ENCODE measurements at regions not wholly inside any gene's neighbourhood (a gene's known extent, or its start where the extent isn't known, plus 50 kb on each side); places are given as distances from the start of the nearest gene placed in this dataset.

DNA sequence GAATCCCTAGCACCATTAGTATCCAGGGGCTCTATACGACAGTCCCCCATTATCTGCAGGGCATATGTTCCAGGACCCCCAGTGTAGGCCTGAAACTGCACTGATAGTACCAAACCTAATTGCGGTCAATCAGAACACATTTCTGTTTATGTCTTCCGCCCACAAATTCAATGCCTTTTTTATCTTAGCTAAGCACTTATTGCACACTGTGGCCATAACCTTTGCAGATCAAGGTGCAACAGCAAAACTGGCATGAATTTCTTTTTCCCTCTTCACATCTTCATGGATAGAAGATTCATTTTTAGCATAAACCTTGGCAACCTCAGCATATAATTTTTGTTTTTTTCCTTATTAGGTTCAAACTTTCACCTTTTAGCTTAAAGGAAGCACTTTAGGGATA lies 361.1 kb downstream of the DEPDC1B start:
- no peaks in the 10 kb centered on the region for H3K27me3 Mint-ChIP-seq
- Histone ChIP-seq H3K36me3 (replicated peaks in 1 of 2; ENCODE audit: control extremely low read depth in 1 of 2, control insufficient read depth in 1 of 2, extremely low read depth in 1 of 2, insufficient read depth in 2 of 2, low read length in 1 of 2) (no peaks in the 10 kb centered on the region), H4K20me1 (ENCODE audit: control insufficient read depth, insufficient read depth, low read length, poor library complexity, severe bottlenecking) (no peaks in the 10 kb centered on the region), H3K27me3 (replicated peaks in 1 of 4; ENCODE audit: control extremely low read depth in 1 of 4, control insufficient read depth in 3 of 4, insufficient read depth in 4 of 4, low read length in 3 of 4) (no peaks in the 10 kb centered on the region), H2AFZ (ENCODE audit: insufficient read depth, low read depth, low read length, poor library complexity, severe bottlenecking) (no peak overlapping the region), H3K4me3 (ENCODE audit: control extremely low read depth in 1 of 5, extremely low read depth in 1 of 5, insufficient read depth in 1 of 5, low read depth in 2 of 5, low read length in 4 of 5) (no peak overlapping the region), H3K9me3 (ENCODE audit: control extremely low read depth in 1 of 3, control insufficient read depth in 2 of 3, insufficient read depth in 1 of 3, low read length in 2 of 3) (no peaks in the 10 kb centered on the region), H3K9ac (ENCODE audit: low read length) (no peak overlapping the region), H3K4me1 (ENCODE audit: control insufficient read depth in 2 of 2, insufficient read depth in 2 of 2, low read length in 2 of 2) (peaks cover 3 to 4% of the 10 kb centered on the region in 2 donors), H3K79me2 (ENCODE audit: control insufficient read depth, insufficient read depth, low read length) (no peaks in the 10 kb centered on the region), H3K4me2 (replicated peaks; ENCODE audit: low read depth, low read length, poor library complexity, severe bottlenecking) (no peak overlapping the region), H3K27ac (ENCODE audit: low read length in 2 of 2) (no peak overlapping the region)
- H3K27ac Mint-ChIP-seq, result no peak overlapping the region
- CTCF ChIA-PET, result no interaction called here
- no peak overlapping the region for H3K4me3 Mint-ChIP-seq
- DNase-seq (no peak), ATAC-seq (ENCODE audit: low read depth) (no peak)
- 97% methylated on average over 3 of the region's 3 CpGs for WGBS (ENCODE audit: insufficient coverage)
- intact Hi-C loops (cut with micrococcal nuclease), result no loop called here
- H3K4me1 Mint-ChIP-seq, result peaks cover 10% of the 10 kb centered on the region
- TF ChIP-seq EZH2 (IDR thresholded peaks at IDR 0.05; ENCODE audit: borderline replicate concordance, insufficient read depth, low read depth, low read length, poor library complexity, severe bottlenecking), result no peak
- TF ChIP-seq, protein P1, sequence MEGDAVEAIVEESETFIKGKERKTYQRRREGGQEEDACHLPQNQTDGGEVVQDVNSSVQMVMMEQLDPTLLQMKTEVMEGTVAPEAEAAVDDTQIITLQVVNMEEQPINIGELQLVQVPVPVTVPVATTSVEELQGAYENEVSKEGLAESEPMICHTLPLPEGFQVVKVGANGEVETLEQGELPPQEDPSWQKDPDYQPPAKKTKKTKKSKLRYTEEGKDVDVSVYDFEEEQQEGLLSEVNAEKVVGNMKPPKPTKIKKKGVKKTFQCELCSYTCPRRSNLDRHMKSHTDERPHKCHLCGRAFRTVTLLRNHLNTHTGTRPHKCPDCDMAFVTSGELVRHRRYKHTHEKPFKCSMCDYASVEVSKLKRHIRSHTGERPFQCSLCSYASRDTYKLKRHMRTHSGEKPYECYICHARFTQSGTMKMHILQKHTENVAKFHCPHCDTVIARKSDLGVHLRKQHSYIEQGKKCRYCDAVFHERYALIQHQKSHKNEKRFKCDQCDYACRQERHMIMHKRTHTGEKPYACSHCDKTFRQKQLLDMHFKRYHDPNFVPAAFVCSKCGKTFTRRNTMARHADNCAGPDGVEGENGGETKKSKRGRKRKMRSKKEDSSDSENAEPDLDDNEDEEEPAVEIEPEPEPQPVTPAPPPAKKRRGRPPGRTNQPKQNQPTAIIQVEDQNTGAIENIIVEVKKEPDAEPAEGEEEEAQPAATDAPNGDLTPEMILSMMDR (IDR thresholded peaks at IDR 0.05), result no peak
- H3K9me3 Mint-ChIP-seq (ENCODE audit: insufficient read depth), result no peaks in the 10 kb centered on the region
- POLR2A ChIA-PET, result no interaction called here

DNA sequence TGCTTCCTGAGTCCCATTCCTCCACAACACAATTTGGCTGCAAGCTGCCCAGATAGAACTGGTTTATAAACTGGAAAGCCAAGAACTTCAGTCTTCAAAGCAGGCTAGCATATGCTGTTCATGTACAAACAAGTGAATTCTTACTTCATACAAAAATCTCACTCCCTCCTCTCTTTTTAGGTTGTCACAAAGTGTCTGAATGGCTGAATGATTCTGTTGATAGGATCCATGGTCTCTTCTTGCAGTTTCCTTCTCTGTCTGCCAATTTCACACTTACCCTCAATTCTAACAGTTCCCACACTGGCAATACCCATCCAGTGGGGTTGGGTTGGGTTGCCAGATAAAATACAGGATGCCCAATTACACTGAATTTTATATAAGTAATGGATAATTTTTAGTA lies 363.5 kb downstream of the DEPDC1B start:
- Mint-ChIP-seq H3K27ac (no peak overlapping the region), H3K9me3 (ENCODE audit: insufficient read depth) (no peaks in the 10 kb centered on the region), H3K4me1 (peaks cover 10% of the 10 kb centered on the region), H3K4me3 (no peak overlapping the region), H3K27me3 (no peaks in the 10 kb centered on the region)
- Histone ChIP-seq H3K27ac (ENCODE audit: low read length in 2 of 2) (no peak overlapping the region), H4K20me1 (ENCODE audit: control insufficient read depth, insufficient read depth, low read length, poor library complexity, severe bottlenecking) (no peaks in the 10 kb centered on the region), H3K36me3 (replicated peaks in 1 of 2; ENCODE audit: control extremely low read depth in 1 of 2, control insufficient read depth in 1 of 2, extremely low read depth in 1 of 2, insufficient read depth in 2 of 2, low read length in 1 of 2) (no peaks in the 10 kb centered on the region), H3K4me2 (replicated peaks; ENCODE audit: low read depth, low read length, poor library complexity, severe bottlenecking) (no peak overlapping the region), H3K9me3 (ENCODE audit: control extremely low read depth in 1 of 3, control insufficient read depth in 2 of 3, insufficient read depth in 1 of 3, low read length in 2 of 3) (no peaks in the 10 kb centered on the region), H3K27me3 (replicated peaks in 1 of 4; ENCODE audit: control extremely low read depth in 1 of 4, control insufficient read depth in 3 of 4, insufficient read depth in 4 of 4, low read length in 3 of 4) (no peaks in the 10 kb centered on the region), H3K9ac (ENCODE audit: low read length) (no peak overlapping the region), H3K4me1 (ENCODE audit: control insufficient read depth in 2 of 2, insufficient read depth in 2 of 2, low read length in 2 of 2) (peaks cover 3 to 4% of the 10 kb centered on the region in 2 donors), H2AFZ (ENCODE audit: insufficient read depth, low read depth, low read length, poor library complexity, severe bottlenecking) (no peak overlapping the region), H3K4me3 (ENCODE audit: control extremely low read depth in 1 of 5, extremely low read depth in 1 of 5, insufficient read depth in 1 of 5, low read depth in 2 of 5, low read length in 4 of 5) (no peak overlapping the region), H3K79me2 (ENCODE audit: control insufficient read depth, insufficient read depth, low read length) (no peaks in the 10 kb centered on the region)
- POLR2A ChIA-PET, result no interaction called here
- DNase-seq (no peak), ATAC-seq (ENCODE audit: low read depth) (no peak)
- CTCF ChIA-PET, result no interaction called here
- TF ChIP-seq EZH2 (IDR thresholded peaks at IDR 0.05; ENCODE audit: borderline replicate concordance, insufficient read depth, low read depth, low read length, poor library complexity, severe bottlenecking), result no peak
- TF ChIP-seq, protein P1 (IDR thresholded peaks at IDR 0.05), result no peak
- intact Hi-C loops (cut with micrococcal nuclease), result no loop called here
